Fibroblast of skin of back (primary cell): ENCODE measurements at regions not wholly inside any gene's neighbourhood (a gene's known extent, or its start where the extent isn't known, plus 50 kb on each side); places are given as distances from the start of the nearest gene placed in this dataset.
"Not testable (repeated sequence)": the region's sequence is repeated elsewhere in the genome, so short reads cannot be mapped to it uniquely, and the experiment has no call there.

Experiments
- DNase-seq: peaks from one replicate; pipeline ENCODE4 v3.0.0-alpha.2; 2013

GRCh38 chr2:95654897-95655296, 63.1 kb downstream of the TRIM43 start:
- DNase-seq, result not testable (repeated sequence)

GRCh38 chr2:95656553-95656952, 64.8 kb downstream of the TRIM43 start:
- not testable (repeated sequence) for DNase-seq

GRCh38 chr2:95657937-95658336, 66.1 kb downstream of the TRIM43 start:
- DNase-seq, result not testable (repeated sequence)

GRCh38 chr2:95660766-95661562, 69.2 kb downstream of the TRIM43 start:
- DNase-seq, result not testable (repeated sequence)

GRCh38 chr2:95663471-95664441, 72.0 kb downstream of the TRIM43 start:
- DNase-seq, result not testable (repeated sequence)

GRCh38 chr2:95666636-95667035, 74.8 kb downstream of the TRIM43 start:
- peak; percentile 18 for DNase-seq

GRCh38 chr2:95667480-95667879, 75.7 kb downstream of the TRIM43 start:
- no peak for DNase-seq

- not testable (repeated sequence) for DNase-seq
These were observed 77.1 kb downstream of the TRIM43 start for GRCh38 chr2:95668934-95669333.

GRCh38 chr2:95669441-95669991, 77.7 kb downstream of the TRIM43 start:
- DNase-seq, result peak; percentile 91

- peak; percentile 91 for DNase-seq
These were observed 78.4 kb downstream of the TRIM43 start for GRCh38 chr2:95670167-95670566.

GRCh38 chr2:95670686-95671085, 78.9 kb downstream of the TRIM43 start:
- DNase-seq, result peak; percentile 34

GRCh38 chr2:95671171-95671570, 79.4 kb downstream of the TRIM43 start:
- DNase-seq, result not testable (repeated sequence)

- not testable (repeated sequence) for DNase-seq
These were observed 80.2 kb downstream of the TRIM43 start for GRCh38 chr2:95671992-95672391.

GRCh38 chr2:95672500-95672899, 80.7 kb downstream of the TRIM43 start:
- not testable (repeated sequence) for DNase-seq

GRCh38 chr2:95674186-95674585, 82.4 kb downstream of the TRIM43 start:
- DNase-seq, result no peak

- not testable (repeated sequence) for DNase-seq
These were observed 84.8 kb downstream of the TRIM43 start for GRCh38 chr2:95676573-95676972.

GRCh38 chr2:95677346-95677745, 85.5 kb downstream of the TRIM43 start:
- DNase-seq, result no peak

- DNase-seq, result not testable (repeated sequence)
These were observed 86.0 kb downstream of the TRIM43 start for GRCh38 chr2:95677833-95678232.

GRCh38 chr2:95681158-95681557, 89.4 kb downstream of the TRIM43 start:
- DNase-seq, result not testable (repeated sequence)

- DNase-seq, result peak; percentile 33
These were observed 89.8 kb downstream of the TRIM43 start for GRCh38 chr2:95681589-95682081.

GRCh38 chr2:95682889-95683517, 91.2 kb downstream of the TRIM43 start:
- not testable (repeated sequence) for DNase-seq

GRCh38 chr2:95685513-95685912, 93.7 kb downstream of the TRIM43 start:
- DNase-seq, result no peak
